ENCODE measurements at regions not wholly inside any gene's neighbourhood (a gene's known extent, or its start where the extent isn't known, plus 50 kb on each side); places are given as distances from the start of the nearest gene placed in this dataset.

DNA sequence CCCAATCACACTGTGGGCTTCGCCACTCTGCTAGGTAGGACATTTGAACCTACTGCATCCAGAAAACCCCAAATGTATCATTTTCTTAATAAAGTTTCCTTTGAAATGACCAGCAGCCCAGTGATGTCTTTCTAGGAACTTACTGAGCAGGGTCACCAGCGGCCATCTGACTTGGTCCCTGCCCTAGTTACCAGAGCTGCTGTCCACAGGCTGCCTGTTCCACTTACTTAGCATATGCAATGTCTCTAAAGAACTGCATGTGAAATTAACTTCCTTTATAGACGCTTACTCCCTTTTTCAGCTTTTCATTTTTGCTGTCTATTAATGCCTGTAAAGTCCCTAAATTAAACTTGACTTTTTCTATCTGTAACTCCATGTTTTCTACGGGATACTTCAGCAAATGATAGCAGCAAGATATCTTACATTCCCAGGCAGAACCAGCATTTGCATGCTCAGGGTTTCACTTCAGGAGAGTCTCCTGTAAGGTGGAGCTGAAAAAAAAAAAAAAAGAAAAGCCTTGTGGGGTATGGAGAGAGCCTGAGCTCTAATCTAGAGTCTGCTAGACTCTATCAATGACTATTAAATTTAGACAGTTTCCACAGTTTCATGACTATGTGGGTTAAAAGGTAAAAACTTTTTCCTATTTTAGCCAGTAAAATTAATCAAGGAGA, 125.0 kb downstream of the FAT3 start:
- Histone ChIP-seq H3K23ac (ENCODE audit: insufficient read length) (no peak overlapping the region), H2BK5ac (ENCODE audit: low read depth, low read length) (no peak overlapping the region), H3K27ac (ENCODE audit: low read depth, low read length) (no peak overlapping the region), H2BK15ac (ENCODE audit: low read length) (no peak overlapping the region), H4K91ac (replicated peaks; ENCODE audit: insufficient read length, low read length) (no peak overlapping the region), H2BK120ac (replicated peaks; ENCODE audit: low read depth, low read length) (no peak overlapping the region), H3K79me1 (ENCODE audit: low read depth, low read length) (no peaks in the 10 kb centered on the region), H3K14ac (ENCODE audit: insufficient read length) (no peak overlapping the region), H3K4ac (replicated peaks; ENCODE audit: insufficient read length, low read depth, low read length) (no peak overlapping the region), H3K23me2 (ENCODE audit: low read depth, low read length) (no peaks in the 10 kb centered on the region), H3K36me3 (ENCODE audit: control insufficient read depth in 2 of 4, insufficient read depth in 4 of 4, low read length in 3 of 4) (no peaks in the 10 kb centered on the region), H2AFZ (ENCODE audit: low read length) (no peak overlapping the region), H3K18ac (ENCODE audit: extremely low read depth, low read length) (no peak overlapping the region), H3K4me2 (ENCODE audit: insufficient read depth in 1 of 2, low read depth in 2 of 2, low read length in 2 of 2) (no peak overlapping the region), H3K27me3 (replicated peaks in 1 of 4; ENCODE audit: control insufficient read depth in 3 of 4, extremely low read depth in 1 of 4, insufficient read depth in 3 of 4, low read length in 3 of 4) (no peaks in the 10 kb centered on the region), H3K79me2 (ENCODE audit: control insufficient read depth in 1 of 2, insufficient read depth in 2 of 2, low read length in 2 of 2) (peaks cover 0 to 5% of the 10 kb centered on the region in 2 experiments; a peak in 1 of 4 replicates), H3K56ac (replicated peaks; ENCODE audit: insufficient read length, low read depth, low read length) (no peak overlapping the region), H3K9me3 (ENCODE audit: insufficient read depth in 2 of 2, low read depth in 1 of 2, low read length in 1 of 2) (no peaks in the 10 kb centered on the region), H3K4me3 (ENCODE audit: extremely low read depth in 1 of 4, insufficient read depth in 2 of 4, low read depth in 3 of 4, low read length in 4 of 4) (no peak overlapping the region), H4K8ac (ENCODE audit: extremely low read depth, insufficient read depth, low read length) (no peak overlapping the region), H2AK5ac (ENCODE audit: low read depth, low read length) (no peak overlapping the region), H2BK20ac (ENCODE audit: low read length) (no peak overlapping the region), H4K20me1 (replicated peaks in 1 of 2; ENCODE audit: control insufficient read depth in 1 of 2, insufficient read depth in 2 of 2, low read length in 2 of 2) (no peaks in the 10 kb centered on the region), H2BK12ac (ENCODE audit: low read depth, low read length) (no peak overlapping the region), H4K5ac (ENCODE audit: insufficient read length, low read depth, low read length) (no peak overlapping the region), H3K4me1 (replicated peaks in 1 of 4; ENCODE audit: control insufficient read depth in 3 of 4, insufficient read depth in 4 of 4, low read length in 3 of 4) (peaks cover 4 to 14% (median 7%) of the 10 kb centered on the region in 4 experiments; a peak in 6 of 7 replicates), H3K9ac (replicated peaks in 1 of 4; ENCODE audit: extremely low read depth in 1 of 4, low read depth in 3 of 4, low read length in 3 of 4) (no peak overlapping the region)
- DNase-seq (ENCODE audit: low read depth in 1 of 2, low spot score in 2 of 2) (no peak), FAIRE-seq (no peak)
- ChIA-PET CTCF (ENCODE audit: partially characterized antibody) (interaction anchor here (0.7 to 1.6 kb wide), 3 partner anchors 8 to 81 kb away, joined by 3 to 8 read pairs (median 4); no protein-coding TSS in a partner anchor), POLR2A (ENCODE audit: partially characterized antibody) (no interaction called here)
- 85% methylated on average over 4 of the region's 4 CpGs; no CpG with 5 or more reads in 1 of the 2 experiments for WGBS, 2 experiments (ENCODE audit: extremely low coverage in 1 of 2, insufficient coverage in 1 of 2, insufficient read length in 1 of 2, insufficient replicate concordance in 2 of 2, low coverage in 1 of 2, low lambda C conversion rate in 2 of 2, missing lambda C conversion rate in 1 of 2)
- TF ChIP-seq ASH2L (IDR thresholded peaks at IDR 0.05; ENCODE audit: low read length) (no peak), RNF2 (IDR thresholded peaks at IDR 0.05; ENCODE audit: borderline replicate concordance, low read depth, low read length, missing control alignments, poor library complexity, severe bottlenecking) (no peak)
